Fibroblast of peridontal ligament (primary cell): ENCODE measurements at regions not wholly inside any gene's neighbourhood (a gene's known extent, or its start where the extent isn't known, plus 50 kb on each side); places are given as distances from the start of the nearest gene placed in this dataset.
A peak's percentile ranks its signal among the peaks of the same experiment; 100 is the strongest.

Experiments
- DNase-seq: peaks from one replicate; pipeline ENCODE4 v3.0.0-alpha.2; 2010; ENCODE audit errors: extremely low read depth

- no peak for DNase-seq
Observed at GRCh38 chrX:39327255-39327654, 526.0 kb downstream of the MID1IP1 start.

- DNase-seq = no peak
Observed at GRCh38 chrX:39327705-39328104, 526.4 kb downstream of the MID1IP1 start.

GRCh38 chrX:39328661-39329060, 527.4 kb downstream of the MID1IP1 start:
- DNase-seq = no peak

- DNase-seq = no peak
Observed at GRCh38 chrX:39331082-39331704, 529.9 kb downstream of the MID1IP1 start.

GRCh38 chrX:39333451-39333850, 532.2 kb downstream of the MID1IP1 start:
- no peak for DNase-seq

- no peak for DNase-seq
Observed at GRCh38 chrX:39335513-39336235, 534.4 kb downstream of the MID1IP1 start.

- DNase-seq = peak; percentile 1
Observed at GRCh38 chrX:39336671-39337311, 535.5 kb downstream of the MID1IP1 start.

- no peak for DNase-seq
Observed at GRCh38 chrX:39337451-39337850, 536.2 kb downstream of the MID1IP1 start.

- no peak for DNase-seq
Observed at GRCh38 chrX:39338583-39338982, 537.3 kb downstream of the MID1IP1 start.

GRCh38 chrX:39356119-39356807, 555.0 kb downstream of the MID1IP1 start:
- no peak for DNase-seq

- DNase-seq = no peak
Observed at GRCh38 chrX:39360101-39360500, 558.8 kb downstream of the MID1IP1 start.

GRCh38 chrX:39361736-39362135, 560.5 kb downstream of the MID1IP1 start:
- no peak for DNase-seq

GRCh38 chrX:39367416-39367815, 566.2 kb downstream of the MID1IP1 start:
- no peak for DNase-seq

GRCh38 chrX:39372115-39372514, 570.9 kb downstream of the MID1IP1 start:
- no peak for DNase-seq

GRCh38 chrX:39377157-39377556, 575.9 kb downstream of the MID1IP1 start:
- no peak for DNase-seq

GRCh38 chrX:39377773-39378172, 576.5 kb downstream of the MID1IP1 start:
- DNase-seq = no peak

GRCh38 chrX:39381422-39381821, 580.2 kb downstream of the MID1IP1 start:
- no peak for DNase-seq

GRCh38 chrX:39384996-39385395, 583.7 kb downstream of the MID1IP1 start:
- no peak for DNase-seq

GRCh38 chrX:39388730-39389129, 587.5 kb downstream of the MID1IP1 start:
- DNase-seq = no peak

GRCh38 chrX:39396358-39396995, 595.2 kb downstream of the MID1IP1 start:
- no peak for DNase-seq

GRCh38 chrX:39397561-39398199, 596.4 kb downstream of the MID1IP1 start:
- no peak for DNase-seq
